Endothelial cell of umbilical vein (primary cell): ENCODE measurements at regions not wholly inside any gene's neighbourhood (a gene's known extent, or its start where the extent isn't known, plus 50 kb on each side); places are given as distances from the start of the nearest gene placed in this dataset.

Experiments
- BruUV-seq: library from RNA; stranded (reverse); fragments of 400-500 nt; replicated peaks from 2 replicates; lab custom pipeline; 2021; lab: Mats Ljungman, UMichigan
- CTCF ChIA-PET: fragments of 300-600, 350-600 bp; sonication (Branson Sonifier 250); formaldehyde crosslinking; loops from one replicate; lab custom pipeline; 2021; ENCODE audit warnings: antibody characterized with exemption, inconsistent platforms; lab: Charles Lee
- POLR2A ChIA-PET: fragments of 300-600, 350-600 bp; sonication (Branson Sonifier 250); formaldehyde crosslinking; loops from one replicate; lab custom pipeline; 2021; ENCODE audit warnings: antibody characterized with exemption, inconsistent platforms; lab: Charles Lee
- DNase-seq: peaks from one replicate; pipeline ENCODE4 v3.0.0-alpha.2; 2011; ENCODE audit warnings: low read depth, low spot score
- FAIRE-seq: peaks from 2 replicates; lab custom pipeline; 2011; peaks lifted over from hg19 to GRCh38; lab: Jason Lieb, UNC
- H2AFZ ChIP-seq: 2 replicates; pipeline ENCODE4 v1.6.0; 2012; ENCODE audit warnings: low read depth, low read length, control low read depth, inconsistent platforms
- H3K27ac ChIP-seq: 2 replicates; pipeline ENCODE4 v1.5.1; 2011; ENCODE audit warnings: low read depth, mild to moderate bottlenecking, control low read depth, low read length, moderate library complexity; ENCODE audit not compliant: insufficient read depth
- H3K27me3 ChIP-seq, 2 experiments: 2 replicates each; pipeline versions ENCODE4 v1.6.0 to v1.6.1; 2011; ENCODE audit warnings: low read length in 2 of 2, mixed read lengths in 1 of 2; ENCODE audit not compliant: control insufficient read depth in 2 of 2, insufficient read depth in 2 of 2
- H3K36me3 ChIP-seq, 2 experiments: 2 replicates in 1 of 2; 3 replicates in 1 of 2; pipeline ENCODE4 v1.5.1; 2011; ENCODE audit warnings: low read length in 2 of 2, mild to moderate bottlenecking in 1 of 2, moderate library complexity in 1 of 2; ENCODE audit not compliant: control insufficient read depth in 2 of 2, insufficient read depth in 2 of 2; ENCODE audit errors: extremely low read depth in 1 of 2
- H3K4me1 ChIP-seq: 3 replicates; pipeline ENCODE4 v1.5.1; 2011; ENCODE audit warnings: mild to moderate bottlenecking, low read length; ENCODE audit not compliant: control insufficient read depth, insufficient read depth; ENCODE audit errors: extremely low read depth
- H3K4me2 ChIP-seq: 2 replicates; pipeline ENCODE4 v1.6.1; 2011; ENCODE audit warnings: low read length, control low read depth, mixed read lengths; ENCODE audit not compliant: insufficient read depth
- H3K4me3 ChIP-seq, 3 experiments: fragments of 200-600 bp in 1 of 3; sonication (generic), shearing (Covaris generic) in 1 of 3; replicated peaks in 1 of 3; 2 replicates each; pipeline ENCODE4 v1.5.1; 2011 to 2016; ENCODE audit warnings: control low read depth in 3 of 3, low read length in 3 of 3, mild to moderate bottlenecking in 2 of 3, inconsistent platforms in 1 of 3, low read depth in 1 of 3, moderate library complexity in 1 of 3; ENCODE audit not compliant: insufficient read depth in 1 of 3
- H3K79me2 ChIP-seq: 2 replicates; pipeline ENCODE4 v1.6.0; 2012; ENCODE audit warnings: low read length, inconsistent platforms; ENCODE audit not compliant: control insufficient read depth, insufficient read depth
- H3K9ac ChIP-seq: replicated peaks from 2 replicates; pipeline ENCODE3; 2011; ENCODE audit warnings: low read length, control low read depth; ENCODE audit not compliant: insufficient read depth; ENCODE audit errors: extremely low read depth
- H3K9me1 ChIP-seq: replicated peaks from 3 replicates; pipeline ENCODE4 v1.6.0; 2011; ENCODE audit warnings: mild to moderate bottlenecking, low read length; ENCODE audit not compliant: control insufficient read depth, insufficient read depth; ENCODE audit errors: extremely low read depth
- H3K9me3 ChIP-seq: replicated peaks from 2 replicates; pipeline ENCODE4 v1.5.1; 2012; ENCODE audit warnings: low read length, inconsistent platforms; ENCODE audit not compliant: control insufficient read depth, insufficient read depth
- H4K20me1 ChIP-seq: replicated peaks from 2 replicates; pipeline ENCODE3; 2011; ENCODE audit warnings: mild to moderate bottlenecking, low read length; ENCODE audit not compliant: control insufficient read depth, insufficient read depth; ENCODE audit errors: extremely low read depth
- CTCF ChIP-seq, 2 donors: IDR thresholded peaks; 1 replicate in 1 of 2; 2 replicates in 1 of 2; pipeline ENCODE4 v1.5.1; 2011; ENCODE audit warnings: low read length in 2 of 2, mild to moderate bottlenecking in 2 of 2, moderate library complexity in 2 of 2, control low read depth in 1 of 2, inconsistent platforms in 1 of 2, low read depth in 1 of 2; ENCODE audit not compliant: insufficient read depth in 1 of 2; ENCODE audit errors: extremely low read depth in 1 of 2
- EZH2 ChIP-seq: IDR thresholded peaks from 2 replicates; pipeline ENCODE4 v1.6.1; 2012; ENCODE audit warnings: borderline replicate concordance, low read depth, mild to moderate bottlenecking, moderate library complexity, low read length, inconsistent platforms; ENCODE audit not compliant: severe bottlenecking
- FOS ChIP-seq: IDR thresholded peaks from 2 replicates; pipeline ENCODE4 v1.6.1; 2011; ENCODE audit warnings: mild to moderate bottlenecking, low read length, moderate library complexity, borderline replicate concordance; ENCODE audit not compliant: insufficient read depth
- GATA2 ChIP-seq: IDR thresholded peaks from 2 replicates; pipeline ENCODE4 v1.7.0; 2011; ENCODE audit warnings: low read depth, mild to moderate bottlenecking, moderate library complexity, mixed read lengths, low read length; ENCODE audit not compliant: insufficient read length, insufficient read depth
- JUN ChIP-seq: IDR thresholded peaks from 2 replicates; pipeline ENCODE4 v1.6.1; 2011; ENCODE audit warnings: borderline replicate concordance, low read depth; ENCODE audit not compliant: insufficient read length, insufficient read depth
- MAX ChIP-seq: IDR thresholded peaks from 2 replicates; pipeline ENCODE4 v1.6.1; 2011; ENCODE audit not compliant: insufficient read depth, insufficient read length
- MYC ChIP-seq: IDR thresholded peaks from one replicate; pipeline ENCODE4 v1.6.1; 2011; ENCODE audit warnings: mild to moderate bottlenecking, low read depth, low read length
- POLR2A ChIP-seq: IDR thresholded peaks from 2 replicates; pipeline ENCODE4 v1.6.1; 2012; ENCODE audit warnings: low read depth, mild to moderate bottlenecking, control low read depth, low read length
- POLR2AphosphoS5 ChIP-seq: IDR thresholded peaks from 2 replicates; pipeline ENCODE4 v1.6.1; 2012; ENCODE audit warnings: low read depth, mild to moderate bottlenecking, control low read depth, low read length, moderate library complexity; ENCODE audit not compliant: insufficient read depth
- dilution Hi-C: fragments of 300-500 bp; cut with MboI; formaldehyde crosslinking; loops from one replicate; pipeline ENCODE4 v1.15.0; 2019; ENCODE audit warnings: low sequenced_read_pairs; ENCODE audit not compliant: extremely low pct_ligation_motif_present
- intact Hi-C: fragments of 100-400 bp; cut with micrococcal nuclease; formaldehyde crosslinking; loops from one replicate; pipeline ENCODE4 v1.10.0; 2022

- no TSS peak for BruUV-seq
- intact Hi-C loops (no loop called here), dilution Hi-C loops (no loop called here)
- H3K9ac ChIP-seq, result no peak overlapping the region
- no peaks in the 10 kb centered on the region for H4K20me1 ChIP-seq
- ChIA-PET CTCF (no interaction called here), POLR2A (no interaction called here)
- no peaks in the 10 kb centered on the region for H3K9me3 ChIP-seq
- H3K4me1 ChIP-seq, result no peaks in the 10 kb centered on the region
- no peak overlapping the region for H3K4me3 ChIP-seq
- no peak for TF ChIP-seq EZH2
- TF ChIP-seq GATA2, result no peak
- no peak for TF ChIP-seq JUN
- no peak for TF ChIP-seq MYC
- TF ChIP-seq POLR2A, result no peak
- no peak for TF ChIP-seq MAX
- no peak for TF ChIP-seq POLR2AphosphoS5
- TF ChIP-seq CTCF (IDR thresholded peaks at IDR 0.05; ENCODE audit: extremely low read depth in 1 of 2, insufficient read depth in 1 of 2, low read depth in 1 of 2, low read length in 2 of 2), result no peak
- no peak for TF ChIP-seq FOS
- no peak for FAIRE-seq
- no peaks in the 10 kb centered on the region for H3K79me2 ChIP-seq
- no peak overlapping the region for H3K4me2 ChIP-seq
- no peaks in the 10 kb centered on the region for H3K36me3 ChIP-seq
- H3K27ac ChIP-seq, result no peak overlapping the region
- no peaks in the 10 kb centered on the region for H3K9me1 ChIP-seq
- DNase-seq, result no peak
- H3K27me3 ChIP-seq, result no peaks in the 10 kb centered on the region
- H2AFZ ChIP-seq, result no peak overlapping the region
Observed at GRCh38 chr1:114249691-114250090, 96.0 kb upstream of the SYT6 start.
